ENCODE measurements at regions not wholly inside any gene's neighbourhood (a gene's known extent, or its start where the extent isn't known, plus 50 kb on each side); places are given as distances from the start of the nearest gene placed in this dataset.
"Not testable (repeated sequence)": the region's sequence is repeated elsewhere in the genome, so short reads cannot be mapped to it uniquely, and the experiment has no call there.

- not testable (repeated sequence) for DNase-seq (ENCODE audit: low read depth in 2 of 2)
Observed at GRCh38 chr17:54712798-54713197, 187.9 kb upstream of the TOM1L1 start.

DNA sequence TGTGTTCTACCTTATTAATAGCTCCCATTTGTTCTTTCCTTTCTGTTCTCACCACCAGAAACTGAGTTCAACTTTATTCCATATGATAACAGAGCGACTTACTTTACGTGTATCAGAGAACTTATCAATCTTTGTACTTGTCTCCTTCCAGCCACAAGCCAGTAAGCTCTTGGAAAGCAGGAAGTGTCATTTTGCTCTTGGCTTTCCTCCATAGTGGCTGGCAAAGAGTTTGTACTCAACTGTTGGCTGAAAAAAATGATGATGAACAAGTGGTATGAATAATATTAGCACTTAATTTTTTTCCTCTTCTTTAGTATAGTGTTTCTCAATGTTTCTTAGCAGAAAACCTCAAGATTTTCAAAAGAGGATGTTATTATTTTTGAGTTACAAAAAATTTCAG, 182.4 kb upstream of the TOM1L1 start:
- no peak for DNase-seq (ENCODE audit: low read depth in 2 of 2)

- no peak for DNase-seq (ENCODE audit: low read depth in 2 of 2)
Observed at GRCh38 chr17:54727624-54728023, 173.0 kb upstream of the TOM1L1 start.

DNA sequence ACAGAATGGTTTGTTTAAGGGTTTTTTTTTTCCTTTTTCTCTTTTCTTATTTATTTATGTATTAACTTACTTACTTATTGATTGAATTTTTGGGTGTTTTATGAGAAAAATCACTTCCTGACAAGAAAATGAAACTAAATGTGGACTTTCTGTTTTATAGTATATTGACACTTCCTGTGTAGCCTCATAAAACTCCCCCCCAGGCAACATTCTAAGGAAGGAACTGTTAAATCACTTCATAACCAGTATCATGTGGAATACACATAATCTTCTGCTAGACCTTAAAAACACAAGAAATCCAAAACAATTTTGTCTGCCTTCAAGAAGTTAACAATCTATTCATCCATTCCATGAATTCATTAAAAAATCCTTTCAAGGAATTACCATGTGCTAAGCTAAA, 164.1 kb upstream of the TOM1L1 start:
- no peak for DNase-seq (ENCODE audit: low read depth in 2 of 2)

DNA sequence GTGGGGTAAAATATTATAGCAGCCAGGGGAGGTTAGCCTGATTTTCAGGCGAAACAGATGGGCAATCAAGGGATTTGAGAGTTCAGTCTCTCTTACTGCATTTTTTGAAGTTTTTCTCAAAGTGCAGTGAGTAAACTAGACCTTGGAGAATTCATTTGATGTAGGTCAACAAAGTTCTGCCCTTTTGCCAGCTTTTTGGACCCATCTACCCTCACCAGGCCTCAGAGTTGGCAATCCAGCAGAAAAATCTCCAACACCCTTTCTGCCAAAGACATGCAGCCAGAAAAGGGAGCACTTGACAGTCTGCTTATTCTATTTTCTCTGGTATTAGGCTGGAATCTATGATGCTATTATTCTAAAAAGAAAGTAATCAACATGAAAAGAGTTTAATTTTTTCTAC, 162.2 kb upstream of the TOM1L1 start:
- no peak for DNase-seq (ENCODE audit: low read depth in 2 of 2)

GRCh38 chr17:54744750-54745149, 155.9 kb upstream of the TOM1L1 start:
- no peak for DNase-seq (ENCODE audit: low read depth in 2 of 2)

DNA sequence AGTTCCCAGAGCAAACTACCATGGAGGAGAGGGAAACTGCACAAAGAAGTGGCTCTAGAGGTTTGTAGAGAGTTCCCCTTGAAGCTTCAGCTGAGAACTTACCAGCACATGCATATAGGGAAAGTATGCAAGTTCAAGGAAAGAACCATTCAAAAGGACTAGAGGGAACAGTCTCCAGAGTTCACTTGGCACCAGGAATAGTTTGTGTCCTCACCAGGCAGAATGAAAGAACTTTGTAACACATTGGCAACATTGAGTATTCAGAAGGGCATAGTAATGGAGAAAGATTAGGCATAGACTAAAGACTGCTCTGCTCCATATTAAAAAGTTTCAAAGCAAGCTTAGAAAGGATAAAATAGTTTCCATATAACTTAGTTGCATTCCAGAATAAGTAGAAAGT, 155.4 kb upstream of the TOM1L1 start:
- no peak for DNase-seq (ENCODE audit: low read depth in 2 of 2)

GRCh38 chr17:54745862-54746261, 154.8 kb upstream of the TOM1L1 start:
- no peak for DNase-seq (ENCODE audit: low read depth in 2 of 2)

- no peak for DNase-seq (ENCODE audit: low read depth in 2 of 2)
Observed at GRCh38 chr17:54749157-54749556, 151.5 kb upstream of the TOM1L1 start.

GRCh38 chr17:54754560-54754959, 146.1 kb upstream of the TOM1L1 start:
- no peak for DNase-seq (ENCODE audit: low read depth in 2 of 2)

DNA sequence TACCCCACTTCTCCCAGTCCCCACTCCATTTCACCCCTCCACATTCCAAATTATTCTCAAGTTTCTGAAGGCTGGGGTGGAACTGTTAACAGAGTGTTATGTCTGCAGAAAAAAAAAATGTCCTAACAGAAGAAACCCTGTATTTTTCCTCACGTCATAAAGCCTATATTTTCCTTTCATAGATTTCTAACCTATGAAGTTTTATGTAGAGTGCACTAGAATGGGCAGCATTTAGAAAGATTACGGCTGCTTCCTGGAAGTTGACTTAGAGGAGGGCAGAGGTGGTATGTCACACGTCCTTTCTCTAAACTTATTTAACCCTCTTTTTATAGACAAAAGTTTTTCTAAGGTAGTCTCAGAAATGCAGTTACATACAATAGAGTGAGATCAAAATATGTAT, 139.8 kb upstream of the TOM1L1 start:
- no peak for DNase-seq (ENCODE audit: low read depth in 2 of 2)

DNA sequence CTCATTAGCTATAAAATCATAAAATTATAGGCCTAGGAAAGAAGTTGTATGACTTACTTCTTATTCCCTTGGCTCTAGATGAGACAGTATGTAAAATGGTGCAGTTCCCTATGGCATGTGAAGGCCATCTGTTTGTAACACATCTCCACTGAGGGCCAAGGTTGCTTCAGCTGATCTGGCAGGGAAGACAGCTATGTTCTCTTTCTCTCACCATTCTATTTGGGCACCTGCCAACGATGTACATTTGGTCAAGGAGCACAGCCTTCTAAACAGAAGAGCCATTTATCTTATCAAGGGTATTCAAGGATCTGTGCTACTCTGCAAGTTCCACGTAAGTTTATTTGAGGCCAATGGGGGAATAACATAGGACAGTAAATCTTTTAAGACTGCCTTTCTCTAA, 129.8 kb upstream of the TOM1L1 start:
- DNase-seq (ENCODE audit: low read depth in 2 of 2), result no peak

- DNase-seq (ENCODE audit: low read depth in 2 of 2), result no peak
Observed at GRCh38 chr17:54771409-54771915, 129.2 kb upstream of the TOM1L1 start.

DNA sequence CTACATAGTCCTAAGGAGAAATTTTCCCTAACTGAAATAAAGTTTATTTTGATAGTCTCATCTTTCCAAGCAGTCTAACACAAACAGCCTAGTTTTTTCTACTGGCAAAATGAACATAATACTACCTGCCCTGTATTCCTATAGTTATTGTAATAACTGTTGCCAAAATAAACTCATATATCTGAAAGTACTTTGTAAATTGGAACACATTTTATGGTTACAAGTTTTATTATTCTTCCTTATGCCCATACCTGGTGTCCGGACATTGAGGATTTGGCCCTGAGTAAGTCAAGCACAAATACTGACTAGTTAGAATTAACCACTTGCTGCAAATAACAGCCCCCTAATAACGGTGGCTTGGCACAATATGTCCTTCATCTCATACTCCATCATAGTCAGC, 120.4 kb upstream of the TOM1L1 start:
- DNase-seq (ENCODE audit: low read depth in 2 of 2), result no peak

GRCh38 chr17:54781389-54781788, 119.3 kb upstream of the TOM1L1 start:
- no peak for DNase-seq (ENCODE audit: low read depth in 2 of 2)

DNA sequence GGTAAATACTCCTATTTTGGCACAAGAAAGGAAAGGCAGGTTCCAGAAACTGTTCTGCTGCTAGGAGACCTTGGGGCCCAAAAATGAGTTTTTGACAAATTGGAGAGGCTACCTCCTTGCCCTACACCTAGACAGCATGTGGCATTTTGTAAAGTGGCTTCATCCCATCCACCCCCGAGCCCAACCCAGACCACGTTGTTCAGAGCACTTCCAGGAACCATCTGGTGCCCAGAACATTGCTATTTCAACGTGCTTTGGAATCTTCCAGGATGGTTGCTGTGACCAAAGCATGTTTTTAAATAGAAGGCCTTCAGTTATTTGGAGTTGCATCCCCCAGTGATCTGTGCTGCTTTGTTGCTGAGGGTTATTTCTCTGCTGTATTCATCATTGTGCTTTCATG, 116.3 kb upstream of the TOM1L1 start:
- DNase-seq (ENCODE audit: low read depth in 2 of 2), result no peak

DNA sequence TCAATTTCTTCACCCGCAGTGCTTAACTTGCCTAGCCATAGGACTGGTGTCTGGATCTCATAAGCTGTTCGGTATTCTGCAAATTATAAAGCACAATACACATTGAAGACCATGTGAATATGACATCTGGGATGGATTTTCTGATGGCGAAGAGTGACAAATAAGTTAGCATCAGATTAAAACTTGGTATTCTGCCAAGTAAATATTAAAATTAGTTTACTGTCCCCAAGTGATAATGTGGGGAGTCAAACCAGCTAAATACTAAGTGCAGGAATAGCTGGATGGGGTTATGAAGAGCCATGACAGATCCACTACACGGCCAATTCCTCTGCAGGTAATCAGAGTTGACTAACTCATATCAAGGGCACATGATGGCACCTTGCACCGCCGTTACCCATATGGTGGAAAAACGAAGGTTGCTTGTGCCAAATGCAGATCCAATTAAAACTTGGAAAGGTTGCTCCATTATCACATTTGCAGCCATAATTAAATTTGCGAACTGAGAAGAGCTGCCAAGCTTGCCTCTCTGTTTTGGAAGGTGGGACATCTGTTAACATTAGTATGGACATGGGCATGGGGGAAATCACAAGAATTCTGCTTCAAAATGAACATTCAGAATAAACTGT, 114.9 kb upstream of the TOM1L1 start:
- no peak for DNase-seq (ENCODE audit: low read depth in 2 of 2)

GRCh38 chr17:54789101-54789880, 111.4 kb upstream of the TOM1L1 start:
- DNase-seq (ENCODE audit: low read depth in 2 of 2), result no peak

GRCh38 chr17:54793271-54793670, 107.4 kb upstream of the TOM1L1 start:
- DNase-seq (ENCODE audit: low read depth in 2 of 2), result no peak

DNA sequence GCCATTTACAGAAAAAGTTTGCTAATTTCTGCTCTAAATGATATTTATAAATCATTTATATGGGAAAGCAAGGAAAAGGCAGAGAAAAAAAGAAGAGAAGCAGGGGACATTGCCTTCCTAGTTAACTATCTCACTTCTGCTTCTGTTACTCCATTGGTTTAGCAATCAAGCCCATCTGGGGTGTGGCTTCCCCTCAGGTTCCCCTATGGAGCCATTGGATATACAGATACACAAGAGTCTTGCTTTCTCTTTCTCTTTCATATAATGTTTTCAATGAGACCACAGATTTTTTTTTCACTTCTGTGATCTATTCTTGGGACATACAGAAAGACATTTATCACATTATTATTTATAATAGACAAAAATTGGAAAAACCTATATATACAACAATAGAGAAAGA, 105.6 kb upstream of the TOM1L1 start:
- no peak for DNase-seq (ENCODE audit: low read depth in 2 of 2)

- no peak for DNase-seq (ENCODE audit: low read depth in 2 of 2)
Observed at GRCh38 chr17:54807331-54807730, 93.3 kb upstream of the TOM1L1 start.

DNA sequence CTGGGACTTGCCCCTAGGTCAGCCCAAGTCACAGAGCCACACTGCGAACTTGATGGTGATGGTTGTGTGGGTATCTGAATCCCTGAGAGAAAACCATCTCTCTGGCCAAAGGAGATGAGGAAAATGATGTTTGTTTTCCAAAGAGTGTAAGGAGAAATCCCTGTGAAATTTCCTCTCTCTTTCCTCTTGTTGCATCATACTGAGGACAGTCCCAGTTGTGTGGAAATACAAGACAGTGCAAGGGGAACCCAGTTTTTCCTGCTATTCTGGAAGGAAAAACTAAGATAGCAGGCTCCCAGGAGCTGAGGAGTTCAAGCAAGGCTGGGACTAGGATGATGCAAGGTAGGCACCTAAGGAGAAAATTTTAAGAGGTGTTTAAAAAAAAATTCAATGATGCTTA, 86.8 kb upstream of the TOM1L1 start:
- no peak for DNase-seq (ENCODE audit: low read depth in 2 of 2)

- no peak for DNase-seq (ENCODE audit: low read depth in 2 of 2)
Observed at GRCh38 chr17:54814371-54814770, 86.3 kb upstream of the TOM1L1 start.

Data from fibroblast of skin of left biceps (primary cell).